A549 (cell line): ENCODE measurements at regions not wholly inside any gene's neighbourhood (a gene's known extent, or its start where the extent isn't known, plus 50 kb on each side); places are given as distances from the start of the nearest gene placed in this dataset.

Experiments used
- BCL3 ChIP-seq: fragments of >200 bp; sonication (Bioruptor Twin); formaldehyde crosslinking; IDR thresholded peaks from 3 replicates; pipeline ENCODE4 v1.6.1; 2016
- CTCF ChIP-seq: fragments of >200 bp; sonication (Bioruptor Twin); formaldehyde crosslinking; IDR thresholded peaks from 3 replicates; pipeline ENCODE4 v1.5.1; 2016
- KDM1A ChIP-seq: fragments of 200-600 bp; sonication (generic); IDR thresholded peaks from 2 replicates; pipeline ENCODE4 v1.6.1; 2016; ENCODE audit warnings: low read depth, mild to moderate bottlenecking
- POLR2A ChIP-seq: IDR thresholded peaks from 2 replicates; pipeline ENCODE4 v1.6.1; 2012; ENCODE audit warnings: mild to moderate bottlenecking, low read length
- TF ChIP-seq, protein P1 (sequence below): IDR thresholded peaks from 2 replicates; pipeline ENCODE4 v1.6.1; 2012
- TF ChIP-seq, protein P2 (sequence below): fragments of 200-600 bp; sonication (generic); IDR thresholded peaks from 2 replicates; pipeline ENCODE4 v1.6.1; 2016; ENCODE audit warnings: antibody characterized with exemption, mild to moderate bottlenecking, moderate library complexity
- TF ChIP-seq, protein P3 (sequence below): fragments of 250-450 bp; sonication (Bioruptor Pico); IDR thresholded peaks from 2 replicates; pipeline ENCODE4 v1.5.0; 2021; ENCODE audit warnings: mild to moderate bottlenecking, moderate library complexity, borderline replicate concordance

GRCh38 chr4:18980516-18981233 lies 959.1 kb upstream of the LCORL start:
- TF ChIP-seq KDM1A, result no peak
- no peak for TF ChIP-seq CTCF
- TF ChIP-seq, protein P1, sequence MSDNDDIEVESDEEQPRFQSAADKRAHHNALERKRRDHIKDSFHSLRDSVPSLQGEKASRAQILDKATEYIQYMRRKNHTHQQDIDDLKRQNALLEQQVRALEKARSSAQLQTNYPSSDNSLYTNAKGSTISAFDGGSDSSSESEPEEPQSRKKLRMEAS, result no peak
- TF ChIP-seq, protein P2, sequence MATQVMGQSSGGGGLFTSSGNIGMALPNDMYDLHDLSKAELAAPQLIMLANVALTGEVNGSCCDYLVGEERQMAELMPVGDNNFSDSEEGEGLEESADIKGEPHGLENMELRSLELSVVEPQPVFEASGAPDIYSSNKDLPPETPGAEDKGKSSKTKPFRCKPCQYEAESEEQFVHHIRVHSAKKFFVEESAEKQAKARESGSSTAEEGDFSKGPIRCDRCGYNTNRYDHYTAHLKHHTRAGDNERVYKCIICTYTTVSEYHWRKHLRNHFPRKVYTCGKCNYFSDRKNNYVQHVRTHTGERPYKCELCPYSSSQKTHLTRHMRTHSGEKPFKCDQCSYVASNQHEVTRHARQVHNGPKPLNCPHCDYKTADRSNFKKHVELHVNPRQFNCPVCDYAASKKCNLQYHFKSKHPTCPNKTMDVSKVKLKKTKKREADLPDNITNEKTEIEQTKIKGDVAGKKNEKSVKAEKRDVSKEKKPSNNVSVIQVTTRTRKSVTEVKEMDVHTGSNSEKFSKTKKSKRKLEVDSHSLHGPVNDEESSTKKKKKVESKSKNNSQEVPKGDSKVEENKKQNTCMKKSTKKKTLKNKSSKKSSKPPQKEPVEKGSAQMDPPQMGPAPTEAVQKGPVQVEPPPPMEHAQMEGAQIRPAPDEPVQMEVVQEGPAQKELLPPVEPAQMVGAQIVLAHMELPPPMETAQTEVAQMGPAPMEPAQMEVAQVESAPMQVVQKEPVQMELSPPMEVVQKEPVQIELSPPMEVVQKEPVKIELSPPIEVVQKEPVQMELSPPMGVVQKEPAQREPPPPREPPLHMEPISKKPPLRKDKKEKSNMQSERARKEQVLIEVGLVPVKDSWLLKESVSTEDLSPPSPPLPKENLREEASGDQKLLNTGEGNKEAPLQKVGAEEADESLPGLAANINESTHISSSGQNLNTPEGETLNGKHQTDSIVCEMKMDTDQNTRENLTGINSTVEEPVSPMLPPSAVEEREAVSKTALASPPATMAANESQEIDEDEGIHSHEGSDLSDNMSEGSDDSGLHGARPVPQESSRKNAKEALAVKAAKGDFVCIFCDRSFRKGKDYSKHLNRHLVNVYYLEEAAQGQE, result no peak
- TF ChIP-seq BCL3, result no peak
- TF ChIP-seq, protein P3, sequence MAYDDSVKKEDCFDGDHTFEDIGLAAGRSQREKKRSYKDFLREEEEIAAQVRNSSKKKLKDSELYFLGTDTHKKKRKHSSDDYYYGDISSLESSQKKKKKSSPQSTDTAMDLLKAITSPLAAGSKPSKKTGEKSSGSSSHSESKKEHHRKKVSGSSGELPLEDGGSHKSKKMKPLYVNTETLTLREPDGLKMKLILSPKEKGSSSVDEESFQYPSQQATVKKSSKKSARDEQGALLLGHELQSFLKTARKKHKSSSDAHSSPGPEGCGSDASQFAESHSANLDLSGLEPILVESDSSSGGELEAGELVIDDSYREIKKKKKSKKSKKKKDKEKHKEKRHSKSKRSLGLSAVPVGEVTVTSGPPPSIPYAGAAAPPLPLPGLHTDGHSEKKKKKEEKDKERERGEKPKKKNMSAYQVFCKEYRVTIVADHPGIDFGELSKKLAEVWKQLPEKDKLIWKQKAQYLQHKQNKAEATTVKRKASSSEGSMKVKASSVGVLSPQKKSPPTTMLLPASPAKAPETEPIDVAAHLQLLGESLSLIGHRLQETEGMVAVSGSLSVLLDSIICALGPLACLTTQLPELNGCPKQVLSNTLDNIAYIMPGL, result no peak
- TF ChIP-seq POLR2A, result no peak
